Choroid plexus epithelial cell (primary cell): ENCODE measurements at regions not wholly inside any gene's neighbourhood (a gene's known extent, or its start where the extent isn't known, plus 50 kb on each side); places are given as distances from the start of the nearest gene placed in this dataset.
A peak's percentile ranks its signal among the peaks of the same experiment; 100 is the strongest.

Experiments
- DNase-seq: peaks from one replicate; pipeline ENCODE4 v3.0.0-alpha.2; 2010; ENCODE audit warnings: low read depth
- H3K4me3 ChIP-seq: 2 replicates; pipeline ENCODE4 v1.5.1; 2011; ENCODE audit warnings: low read depth, mild to moderate bottlenecking, control low read depth, low read length, moderate library complexity
- CTCF ChIP-seq: conservative IDR thresholded peaks from 2 replicates; pipeline ENCODE4 v1.5.1; 2011; ENCODE audit warnings: low read depth, mild to moderate bottlenecking, control low read depth, inconsistent platforms, low read length, moderate library complexity

- no peak overlapping the region for H3K4me3 ChIP-seq
- DNase-seq = no peak
- TF ChIP-seq CTCF = no peak
Measured at GRCh38 chr4:52244103-52244775, 193.1 kb downstream of the SPATA18 start.

GRCh38 chr4:52244848-52245247 lies 193.7 kb downstream of the SPATA18 start:
- DNase-seq = no peak
- no peak for TF ChIP-seq CTCF
- no peak overlapping the region for H3K4me3 ChIP-seq

- no peak for DNase-seq
- no peak overlapping the region for H3K4me3 ChIP-seq
- TF ChIP-seq CTCF = no peak
Measured at GRCh38 chr4:52246827-52247226, 195.7 kb downstream of the SPATA18 start.

GRCh38 chr4:52247941-52248340 lies 196.8 kb downstream of the SPATA18 start:
- no peak for TF ChIP-seq CTCF
- no peak for DNase-seq

GRCh38 chr4:52248820-52249219 lies 197.7 kb downstream of the SPATA18 start:
- DNase-seq = peak; percentile 25
- TF ChIP-seq CTCF = no peak
- H3K4me3 ChIP-seq = no peak overlapping the region

More at GRCh38 chr4:52247941-52248340, 196.8 kb downstream of the SPATA18 start:
- H3K4me3 ChIP-seq = no peak overlapping the region

- TF ChIP-seq CTCF = no peak
- no peak for DNase-seq
- H3K4me3 ChIP-seq = no peak overlapping the region
Measured at GRCh38 chr4:52249581-52249980, 198.5 kb downstream of the SPATA18 start.

- no peak overlapping the region for H3K4me3 ChIP-seq
- TF ChIP-seq CTCF = no peak
- DNase-seq = peak; percentile 39
Measured at GRCh38 chr4:52250154-52250553, 199.1 kb downstream of the SPATA18 start.
